ENCODE measurements at regions not wholly inside any gene's neighbourhood (a gene's known extent, or its start where the extent isn't known, plus 50 kb on each side); places are given as distances from the start of the nearest gene placed in this dataset.

DNA sequence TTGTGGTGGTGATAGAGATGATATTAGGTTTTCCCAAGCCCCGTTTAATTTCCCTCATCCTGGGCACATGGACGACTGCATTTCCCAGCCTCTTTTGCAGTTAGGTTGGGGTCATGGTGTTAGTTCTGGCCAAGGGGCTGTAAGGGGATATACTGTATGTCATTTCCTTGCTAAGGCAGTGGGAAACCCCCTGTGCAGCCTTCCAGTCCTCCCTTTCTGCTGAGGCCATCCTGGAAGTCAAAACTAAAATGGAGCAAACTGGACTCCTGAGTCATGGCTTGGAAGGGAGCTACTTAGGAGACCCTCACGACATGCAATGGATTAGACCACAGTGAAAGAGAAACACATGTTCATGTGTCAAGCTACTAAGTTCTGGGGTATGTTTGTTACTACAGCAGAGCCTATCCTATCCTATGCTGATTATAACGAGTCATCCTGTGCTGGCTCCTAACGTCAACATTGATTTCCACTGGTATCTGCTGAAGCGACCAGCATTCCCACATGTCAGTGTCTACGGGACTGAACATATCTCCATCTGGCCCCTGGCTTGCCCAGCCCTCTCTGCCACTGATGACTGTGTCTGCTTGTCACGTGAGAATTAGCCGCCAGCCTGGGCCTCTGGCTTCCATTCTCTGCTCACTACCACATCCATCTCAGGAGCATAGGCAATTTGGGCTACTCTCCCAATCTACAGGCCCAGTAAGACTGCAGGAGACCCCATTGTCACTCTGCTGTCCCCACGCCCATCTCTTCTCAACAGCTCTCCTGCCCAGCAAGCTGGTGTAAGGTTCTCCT lies 85.6 kb upstream of the MEF2A start:
- H3K36me3 ChIP-seq (ENCODE audit: control insufficient read depth, low read depth, low read length), result no peaks in the 10 kb centered on the region
- H3K4me3 ChIP-seq (ENCODE audit: low read length), result no peak overlapping the region
- H3K4me1 ChIP-seq (ENCODE audit: control insufficient read depth, low read depth, low read length), result peaks cover 2% of the 10 kb centered on the region
- no peak overlapping the region for H3K9ac ChIP-seq (ENCODE audit: low read length)
- H3K27ac ChIP-seq (ENCODE audit: low read length), result no peak overlapping the region
- H3K9me3 ChIP-seq (ENCODE audit: control insufficient read depth, low read depth, low read length), result no peaks in the 10 kb centered on the region
- peaks cover under 1% of the 10 kb centered on the region for H3K27me3 ChIP-seq (ENCODE audit: control insufficient read depth, insufficient read depth, low read length)

DNA sequence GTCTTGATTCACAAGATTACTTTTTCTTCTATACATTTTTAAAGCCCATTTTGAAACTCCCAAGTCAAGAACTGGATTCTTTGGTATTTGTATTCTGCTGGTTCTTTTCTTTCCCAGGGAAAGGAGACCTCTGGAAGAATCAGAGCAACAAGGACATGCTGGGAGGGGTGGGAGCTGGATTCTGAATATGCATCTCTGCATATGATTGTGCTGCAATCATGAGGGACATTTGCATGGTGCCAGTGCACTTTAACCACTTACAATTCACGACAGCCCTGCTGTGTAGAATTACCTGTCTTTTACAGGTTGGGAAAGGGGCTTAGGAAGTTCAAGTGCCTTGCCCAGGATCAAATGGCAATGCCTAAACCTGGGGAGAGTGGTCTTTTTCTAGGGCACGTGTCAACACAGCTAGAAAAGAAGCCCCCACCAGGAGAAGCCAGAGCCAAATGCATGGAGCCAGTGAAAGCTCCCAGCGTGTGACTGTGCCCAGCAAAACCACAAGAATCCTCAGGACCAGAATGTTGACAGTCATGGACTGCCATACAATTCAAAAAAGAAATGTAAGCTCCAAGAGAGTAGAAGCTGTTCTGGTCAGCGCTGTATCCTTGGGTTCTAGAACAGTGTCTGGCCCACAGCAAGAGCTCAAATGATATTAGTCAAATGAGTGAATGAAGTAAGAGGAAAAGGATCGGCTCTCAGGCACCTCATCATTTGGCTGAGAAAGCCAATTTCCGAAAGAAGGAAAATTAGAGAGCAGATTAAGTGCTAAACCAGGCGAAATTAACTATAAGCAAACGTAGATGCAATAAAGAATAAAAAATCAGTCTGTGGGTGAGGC lies 84.5 kb upstream of the MEF2A start:
- Histone ChIP-seq H3K27ac (ENCODE audit: low read length) (no peak overlapping the region), H3K4me1 (ENCODE audit: control insufficient read depth, low read depth, low read length) (peaks cover 10% of the 10 kb centered on the region), H3K9ac (ENCODE audit: low read length) (no peak overlapping the region)

DNA sequence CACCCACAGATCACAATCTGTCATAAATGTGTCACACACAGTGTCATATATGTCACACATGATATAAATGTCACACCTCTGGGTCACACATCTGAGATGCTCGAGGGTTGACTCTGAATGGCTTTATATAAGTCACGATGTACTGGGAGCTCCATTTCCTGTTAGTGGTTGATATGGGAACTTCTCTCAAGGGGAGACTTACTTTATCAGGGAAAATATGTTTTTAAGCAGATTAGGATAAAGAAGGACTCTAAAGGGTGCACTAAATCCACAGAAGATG lies 83.9 kb upstream of the MEF2A start:
- H3K9ac ChIP-seq (ENCODE audit: low read length), result no peak overlapping the region
- no peak overlapping the region for H3K4me3 ChIP-seq (ENCODE audit: low read length)
- no peaks in the 10 kb centered on the region for H3K36me3 ChIP-seq (ENCODE audit: control insufficient read depth, low read depth, low read length)
- H3K27me3 ChIP-seq (ENCODE audit: control insufficient read depth, insufficient read depth, low read length), result peaks cover 16% of the 10 kb centered on the region
- peaks cover 10% of the 10 kb centered on the region for H3K4me1 ChIP-seq (ENCODE audit: control insufficient read depth, low read depth, low read length)
- H3K9me3 ChIP-seq (ENCODE audit: control insufficient read depth, low read depth, low read length), result no peaks in the 10 kb centered on the region
- H3K27ac ChIP-seq (ENCODE audit: low read length), result no peak overlapping the region

More for the DNA sequence above, 84.5 kb upstream of the MEF2A start:
- Histone ChIP-seq H3K9me3 (ENCODE audit: control insufficient read depth, low read depth, low read length) (no peaks in the 10 kb centered on the region), H3K4me3 (ENCODE audit: low read length) (no peak overlapping the region), H3K27me3 (ENCODE audit: control insufficient read depth, insufficient read depth, low read length) (peaks cover 11% of the 10 kb centered on the region), H3K36me3 (ENCODE audit: control insufficient read depth, low read depth, low read length) (no peaks in the 10 kb centered on the region)

DNA sequence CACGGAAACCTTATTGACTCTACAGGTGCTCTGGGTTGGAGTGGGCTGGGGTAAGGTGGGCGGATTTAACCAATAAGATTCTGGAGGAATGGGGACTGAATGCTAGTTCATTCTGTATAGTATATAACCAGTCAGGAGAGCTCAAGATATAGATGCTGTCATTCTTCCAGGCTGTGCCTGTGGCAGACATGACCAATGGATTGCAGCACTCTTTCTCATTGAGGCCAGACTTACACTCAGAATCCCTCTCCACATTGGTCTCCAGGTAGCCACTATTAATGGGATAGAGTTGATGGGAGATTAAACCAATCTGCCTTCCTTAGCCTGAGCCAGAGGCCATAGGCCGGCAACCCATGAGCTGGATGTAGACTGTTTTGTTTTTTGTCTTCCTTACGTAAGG lies 82.8 kb upstream of the MEF2A start:
- H3K9ac ChIP-seq (ENCODE audit: low read length), result no peak overlapping the region
- peaks cover 17% of the 10 kb centered on the region for H3K27me3 ChIP-seq (ENCODE audit: control insufficient read depth, insufficient read depth, low read length)
- H3K9me3 ChIP-seq (ENCODE audit: control insufficient read depth, low read depth, low read length), result no peaks in the 10 kb centered on the region
- H3K27ac ChIP-seq (ENCODE audit: low read length), result no peak overlapping the region
- H3K4me1 ChIP-seq (ENCODE audit: control insufficient read depth, low read depth, low read length), result peaks cover 10% of the 10 kb centered on the region
- no peaks in the 10 kb centered on the region for H3K36me3 ChIP-seq (ENCODE audit: control insufficient read depth, low read depth, low read length)
- no peak overlapping the region for H3K4me3 ChIP-seq (ENCODE audit: low read length)

DNA sequence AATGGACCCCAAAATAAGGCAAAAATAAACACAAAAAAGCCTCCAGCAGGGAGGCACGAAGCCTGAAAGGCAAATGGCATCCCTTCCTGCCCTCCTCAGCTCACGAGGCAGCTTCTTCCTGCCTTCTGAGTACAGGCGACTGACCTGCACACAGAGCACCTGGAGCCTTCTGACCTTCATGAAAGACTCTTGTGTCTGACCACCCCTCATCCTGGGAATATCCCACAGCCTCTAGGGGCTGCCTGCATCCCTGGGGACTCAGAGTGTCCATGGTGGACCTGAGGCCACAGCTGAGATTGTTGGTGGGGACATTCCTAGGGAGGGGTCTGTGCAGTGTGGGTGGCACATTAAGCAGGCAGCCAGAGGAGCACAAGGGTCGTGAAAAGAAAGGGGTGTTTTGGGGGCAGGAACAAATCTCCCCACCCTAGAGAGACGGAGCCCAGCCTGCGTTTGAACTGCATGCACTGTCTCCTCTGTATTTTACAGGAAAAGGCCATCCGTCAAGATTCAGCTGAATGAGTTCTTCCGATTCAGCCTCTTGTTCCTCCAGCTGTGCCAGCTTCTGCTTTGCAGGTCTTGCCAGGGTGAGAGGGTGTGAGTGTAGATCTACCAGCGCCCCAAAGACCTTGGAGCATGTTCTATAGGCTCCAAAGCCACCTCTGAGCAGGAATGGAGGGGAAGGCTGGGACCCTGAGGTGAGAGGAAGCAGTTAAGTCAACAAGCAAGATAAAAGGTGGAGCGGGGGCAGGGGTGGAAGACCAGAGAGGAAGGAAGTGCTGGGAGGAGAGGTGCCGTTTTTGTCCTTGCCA lies 80.4 kb upstream of the MEF2A start:
- no peaks in the 10 kb centered on the region for H3K36me3 ChIP-seq (ENCODE audit: control insufficient read depth, low read depth, low read length)
- H3K27ac ChIP-seq (ENCODE audit: low read length), result no peak overlapping the region
- no peaks in the 10 kb centered on the region for H3K9me3 ChIP-seq (ENCODE audit: control insufficient read depth, low read depth, low read length)
- H3K9ac ChIP-seq (ENCODE audit: low read length), result no peak overlapping the region
- H3K27me3 ChIP-seq (ENCODE audit: control insufficient read depth, insufficient read depth, low read length), result peaks cover 17% of the 10 kb centered on the region
- H3K4me1 ChIP-seq (ENCODE audit: control insufficient read depth, low read depth, low read length), result peaks cover 10% of the 10 kb centered on the region
- H3K4me3 ChIP-seq (ENCODE audit: low read length), result peak overlapping the region; percentile 59

DNA sequence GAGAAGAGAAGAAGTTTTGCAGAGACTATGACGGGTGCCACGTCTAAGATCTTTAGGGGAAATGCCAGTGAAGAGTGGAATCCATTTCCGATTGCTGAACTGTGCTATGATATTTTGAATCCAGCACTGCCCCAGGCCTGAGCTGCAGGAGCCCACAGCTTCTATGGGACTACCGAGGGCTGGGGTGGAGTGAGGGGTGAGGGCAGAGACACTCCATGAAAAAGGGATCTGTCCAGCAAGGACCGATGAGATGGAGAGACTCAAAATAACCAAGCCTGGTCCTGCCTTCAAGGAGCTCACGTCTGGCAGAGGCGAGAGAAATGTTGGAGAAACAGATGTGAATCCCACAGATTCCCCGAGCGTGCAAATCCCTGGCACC lies 79.8 kb upstream of the MEF2A start:
- Histone ChIP-seq H3K27ac (ENCODE audit: low read length) (no peak overlapping the region), H3K9me3 (ENCODE audit: control insufficient read depth, low read depth, low read length) (no peaks in the 10 kb centered on the region), H3K36me3 (ENCODE audit: control insufficient read depth, low read depth, low read length) (no peaks in the 10 kb centered on the region), H3K4me1 (ENCODE audit: control insufficient read depth, low read depth, low read length) (peaks cover 10% of the 10 kb centered on the region), H3K9ac (ENCODE audit: low read length) (no peak overlapping the region), H3K27me3 (ENCODE audit: control insufficient read depth, insufficient read depth, low read length) (peaks cover 17% of the 10 kb centered on the region), H3K4me3 (ENCODE audit: low read length) (peak overlapping the region; percentile 59)

DNA sequence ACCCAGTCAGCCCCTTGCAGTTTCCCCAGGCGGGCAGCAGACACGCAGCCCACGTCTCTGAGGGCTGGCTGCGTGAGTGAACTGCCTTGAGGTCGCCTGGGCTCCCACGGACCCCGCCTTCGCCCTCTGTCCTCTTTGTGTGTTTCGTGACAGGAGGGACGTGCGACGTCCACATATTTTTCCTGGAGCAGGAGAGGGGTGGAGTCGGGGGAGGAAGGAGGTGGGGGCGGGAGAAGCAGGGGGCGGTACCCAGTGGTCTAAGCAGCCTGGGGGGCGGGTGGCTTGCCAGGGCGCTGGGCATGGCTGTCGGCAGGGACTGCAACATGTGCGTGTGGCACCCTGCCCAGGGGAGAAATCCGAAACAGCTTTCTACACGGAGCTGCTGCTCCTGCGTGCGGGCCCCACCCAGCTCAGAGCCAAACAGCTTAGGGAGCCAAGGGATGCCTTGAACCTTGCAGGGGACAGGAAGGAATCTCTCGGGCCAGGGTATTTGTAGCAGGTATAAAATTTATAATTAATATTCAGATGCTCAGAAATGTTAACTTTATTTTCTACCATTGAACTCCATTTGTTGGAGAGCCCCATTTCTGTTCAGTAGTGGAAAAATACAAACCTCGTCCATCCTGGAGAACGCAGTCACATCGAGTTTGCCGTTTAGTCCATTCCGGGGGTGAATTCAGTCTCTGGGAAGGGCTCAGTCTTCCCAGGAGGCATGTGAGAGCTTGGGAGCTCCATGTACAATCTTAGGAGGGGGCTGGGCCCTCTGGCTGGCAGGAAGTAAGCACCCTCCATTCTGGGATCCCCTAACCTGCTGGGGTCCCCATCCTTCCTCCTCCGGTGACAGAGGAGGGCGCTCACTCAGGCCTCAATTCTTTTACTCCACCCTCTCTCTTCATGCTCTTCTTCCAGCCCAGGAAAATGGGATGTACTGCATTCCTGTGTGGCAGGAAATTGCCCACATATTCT lies 79.1 kb upstream of the MEF2A start:
- no peaks in the 10 kb centered on the region for H3K9me3 ChIP-seq (ENCODE audit: control insufficient read depth, low read depth, low read length)
- H3K4me1 ChIP-seq (ENCODE audit: control insufficient read depth, low read depth, low read length), result peaks cover 10% of the 10 kb centered on the region
- peak overlapping the region; percentile 59 for H3K4me3 ChIP-seq (ENCODE audit: low read length)
- no peaks in the 10 kb centered on the region for H3K36me3 ChIP-seq (ENCODE audit: control insufficient read depth, low read depth, low read length)
- no peak overlapping the region for H3K9ac ChIP-seq (ENCODE audit: low read length)
- H3K27ac ChIP-seq (ENCODE audit: low read length), result no peak overlapping the region
- peaks cover 17% of the 10 kb centered on the region for H3K27me3 ChIP-seq (ENCODE audit: control insufficient read depth, insufficient read depth, low read length)

DNA sequence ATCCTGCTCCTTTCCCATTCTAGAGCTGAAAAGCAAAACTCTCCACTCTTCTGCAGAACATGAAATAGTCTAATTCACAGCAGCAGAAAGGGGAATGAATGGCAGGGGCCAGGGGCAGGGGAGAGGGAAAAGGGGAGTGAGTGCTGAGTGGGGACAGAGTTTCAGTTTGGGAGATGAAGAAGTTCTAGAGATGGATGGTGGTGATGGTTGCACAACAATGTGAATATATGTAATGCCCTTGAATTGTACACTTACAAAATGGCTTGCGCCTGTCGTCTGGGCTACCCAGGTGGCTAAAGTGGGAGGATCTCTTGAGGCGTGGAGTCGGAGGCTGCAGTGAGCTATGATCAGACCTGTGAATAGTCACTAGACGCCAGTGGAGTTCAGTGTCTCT lies 78.5 kb upstream of the MEF2A start:
- Histone ChIP-seq H3K4me1 (ENCODE audit: control insufficient read depth, low read depth, low read length) (peaks cover 10% of the 10 kb centered on the region), H3K9ac (ENCODE audit: low read length) (no peak overlapping the region), H3K36me3 (ENCODE audit: control insufficient read depth, low read depth, low read length) (no peaks in the 10 kb centered on the region), H3K4me3 (ENCODE audit: low read length) (peak overlapping the region; percentile 59), H3K27me3 (ENCODE audit: control insufficient read depth, insufficient read depth, low read length) (peaks cover 17% of the 10 kb centered on the region), H3K9me3 (ENCODE audit: control insufficient read depth, low read depth, low read length) (no peaks in the 10 kb centered on the region), H3K27ac (ENCODE audit: low read length) (no peak overlapping the region)

DNA sequence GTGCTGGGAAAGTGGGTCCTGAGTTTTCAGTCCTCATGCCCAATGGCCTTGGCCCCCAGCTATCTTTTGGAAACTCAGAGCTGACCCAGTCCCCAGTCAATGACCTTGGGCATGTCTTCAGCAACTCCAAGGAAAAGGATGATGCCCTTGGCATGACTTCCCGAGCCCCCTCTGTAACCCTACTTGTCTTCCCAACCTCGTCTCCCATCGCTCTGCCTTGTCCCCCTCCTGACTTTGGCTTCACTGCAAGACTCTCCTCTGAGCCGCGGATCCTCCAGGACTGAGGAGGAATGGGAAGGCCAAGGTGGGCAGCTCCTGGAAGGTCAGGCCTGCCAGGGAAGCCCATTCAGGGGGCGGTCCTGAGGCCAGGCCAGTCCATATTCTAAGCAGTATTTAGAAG lies 73.5 kb upstream of the MEF2A start:
- no peak overlapping the region for H3K4me3 ChIP-seq (ENCODE audit: low read length)
- no peaks in the 10 kb centered on the region for H3K27me3 ChIP-seq (ENCODE audit: control insufficient read depth, insufficient read depth, low read length)
- no peak overlapping the region for H3K9ac ChIP-seq (ENCODE audit: low read length)
- no peaks in the 10 kb centered on the region for H3K36me3 ChIP-seq (ENCODE audit: control insufficient read depth, low read depth, low read length)
- no peak overlapping the region for H3K27ac ChIP-seq (ENCODE audit: low read length)
- H3K9me3 ChIP-seq (ENCODE audit: control insufficient read depth, low read depth, low read length), result no peaks in the 10 kb centered on the region
- H3K4me1 ChIP-seq (ENCODE audit: control insufficient read depth, low read depth, low read length), result no peaks in the 10 kb centered on the region

DNA sequence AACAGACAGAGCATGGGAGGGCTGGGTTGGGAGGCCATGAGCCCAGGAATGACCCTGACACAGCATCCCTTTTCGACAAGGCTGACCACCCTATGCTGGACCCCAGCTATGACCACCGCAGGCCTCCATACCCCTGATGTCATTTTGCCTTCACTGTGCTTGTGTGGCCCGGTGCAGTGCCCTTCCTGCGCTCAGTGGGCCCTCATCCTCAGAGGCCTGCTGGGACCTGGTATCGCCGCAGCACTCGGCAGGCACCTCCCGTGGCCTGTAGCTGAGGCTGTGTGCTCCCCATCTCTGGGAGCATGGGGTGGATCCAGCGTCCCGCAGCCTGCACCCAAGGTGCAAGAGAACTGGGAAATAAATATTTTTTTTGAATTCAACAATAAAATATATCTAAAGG lies 73.1 kb upstream of the MEF2A start:
- Histone ChIP-seq H3K9me3 (ENCODE audit: control insufficient read depth, low read depth, low read length) (no peaks in the 10 kb centered on the region), H3K9ac (ENCODE audit: low read length) (no peak overlapping the region), H3K36me3 (ENCODE audit: control insufficient read depth, low read depth, low read length) (no peaks in the 10 kb centered on the region), H3K27me3 (ENCODE audit: control insufficient read depth, insufficient read depth, low read length) (no peaks in the 10 kb centered on the region), H3K4me3 (ENCODE audit: low read length) (no peak overlapping the region), H3K27ac (ENCODE audit: low read length) (no peak overlapping the region), H3K4me1 (ENCODE audit: control insufficient read depth, low read depth, low read length) (no peaks in the 10 kb centered on the region)

DNA sequence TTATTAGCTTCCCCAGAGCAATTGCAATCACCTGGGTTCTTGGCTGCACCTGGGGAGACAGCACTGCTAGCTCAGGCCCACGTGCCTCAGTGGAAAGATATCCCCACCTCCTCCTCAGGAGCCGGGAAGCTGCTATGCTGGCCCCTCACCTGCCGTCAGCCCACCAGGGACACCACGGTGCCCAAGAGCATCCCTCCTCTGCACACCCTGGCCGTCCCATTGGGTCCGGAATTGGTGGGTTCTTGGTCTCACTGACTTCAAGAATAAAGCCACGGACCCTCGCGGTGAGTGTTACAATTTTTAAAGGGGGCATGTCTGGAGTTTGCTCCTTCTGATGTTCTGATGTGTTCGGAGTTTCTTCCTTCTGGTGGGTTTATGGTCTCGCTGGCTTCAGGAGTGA lies 72.3 kb upstream of the MEF2A start:
- Histone ChIP-seq H3K4me3 (ENCODE audit: low read length) (no peak overlapping the region), H3K27me3 (ENCODE audit: control insufficient read depth, insufficient read depth, low read length) (no peaks in the 10 kb centered on the region), H3K4me1 (ENCODE audit: control insufficient read depth, low read depth, low read length) (no peaks in the 10 kb centered on the region), H3K9me3 (ENCODE audit: control insufficient read depth, low read depth, low read length) (no peaks in the 10 kb centered on the region), H3K36me3 (ENCODE audit: control insufficient read depth, low read depth, low read length) (no peaks in the 10 kb centered on the region), H3K9ac (ENCODE audit: low read length) (no peak overlapping the region), H3K27ac (ENCODE audit: low read length) (no peak overlapping the region)

All from iPS-18a (cell line).